CD4-positive, alpha-beta T cell treated with Interleukin-10 for 1 hour (primary cell): ENCODE measurements at regions not wholly inside any gene's neighbourhood (a gene's known extent, or its start where the extent isn't known, plus 50 kb on each side); places are given as distances from the start of the nearest gene placed in this dataset.
"Not testable (repeated sequence)": the region's sequence is repeated elsewhere in the genome, so short reads cannot be mapped to it uniquely, and the experiment has no call there.

Experiments used
- DNase-seq: peaks from one replicate; pipeline ENCODE4 v3.0.0-alpha.2; 2020

DNA sequence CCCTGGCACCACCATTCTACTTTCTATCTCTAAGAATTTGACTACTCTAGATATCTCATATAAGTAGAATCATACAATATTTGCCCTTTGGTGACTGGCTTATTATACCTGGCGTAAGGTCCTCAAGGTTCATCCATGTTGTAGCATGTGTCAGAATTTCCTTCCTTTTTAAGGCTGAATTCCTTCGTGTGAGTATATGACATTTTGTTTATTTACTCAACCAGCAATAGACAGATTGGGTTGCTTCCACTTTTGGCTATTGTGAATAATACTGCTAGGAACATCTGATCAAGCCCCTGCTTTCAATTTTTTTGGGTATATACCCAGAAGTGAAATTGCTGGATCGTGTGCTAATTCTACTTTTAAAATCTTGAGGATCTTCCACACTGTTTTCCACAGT is 232.8 kb upstream of the MCHR2 start:
- DNase-seq: no peak

DNA sequence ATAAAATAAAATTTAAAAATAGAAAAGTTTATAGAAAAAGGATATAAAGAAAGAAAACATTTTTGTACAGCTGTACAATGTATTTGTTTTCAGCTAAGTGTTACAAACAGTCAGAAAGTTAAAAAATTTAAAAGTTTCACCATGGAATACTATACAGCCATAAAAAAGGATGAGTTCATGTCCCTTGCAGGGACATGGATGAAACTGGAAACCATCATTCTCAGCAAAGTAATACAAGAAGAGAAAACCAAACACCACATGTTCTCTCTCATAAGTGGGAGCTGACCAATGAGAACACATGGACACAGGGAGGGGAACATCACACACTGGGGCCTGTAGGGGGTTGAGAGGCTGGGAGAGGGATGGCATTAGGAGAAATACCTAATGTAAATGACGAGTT is 229.9 kb upstream of the MCHR2 start:
- DNase-seq: not testable (repeated sequence)

DNA sequence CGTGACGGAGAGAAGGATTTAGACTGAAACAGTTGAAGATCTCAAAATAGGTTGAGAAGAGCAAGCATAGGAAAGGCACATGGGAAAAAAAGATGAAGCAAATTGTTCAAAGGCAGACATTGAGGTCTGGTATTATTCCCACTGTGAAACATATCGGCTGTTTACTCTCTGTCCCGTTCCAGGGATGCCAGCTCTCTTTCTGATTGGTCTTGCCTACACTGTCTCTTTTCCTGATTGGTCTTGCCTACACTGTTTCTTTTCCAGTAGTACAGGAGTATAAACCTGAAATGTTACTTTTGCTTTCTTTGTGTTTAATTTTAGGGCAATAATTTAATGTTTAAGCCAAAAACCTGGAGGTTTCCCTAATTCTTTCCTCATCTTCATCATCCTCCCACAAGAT is 226.5 kb upstream of the MCHR2 start:
- no peak for DNase-seq

DNA sequence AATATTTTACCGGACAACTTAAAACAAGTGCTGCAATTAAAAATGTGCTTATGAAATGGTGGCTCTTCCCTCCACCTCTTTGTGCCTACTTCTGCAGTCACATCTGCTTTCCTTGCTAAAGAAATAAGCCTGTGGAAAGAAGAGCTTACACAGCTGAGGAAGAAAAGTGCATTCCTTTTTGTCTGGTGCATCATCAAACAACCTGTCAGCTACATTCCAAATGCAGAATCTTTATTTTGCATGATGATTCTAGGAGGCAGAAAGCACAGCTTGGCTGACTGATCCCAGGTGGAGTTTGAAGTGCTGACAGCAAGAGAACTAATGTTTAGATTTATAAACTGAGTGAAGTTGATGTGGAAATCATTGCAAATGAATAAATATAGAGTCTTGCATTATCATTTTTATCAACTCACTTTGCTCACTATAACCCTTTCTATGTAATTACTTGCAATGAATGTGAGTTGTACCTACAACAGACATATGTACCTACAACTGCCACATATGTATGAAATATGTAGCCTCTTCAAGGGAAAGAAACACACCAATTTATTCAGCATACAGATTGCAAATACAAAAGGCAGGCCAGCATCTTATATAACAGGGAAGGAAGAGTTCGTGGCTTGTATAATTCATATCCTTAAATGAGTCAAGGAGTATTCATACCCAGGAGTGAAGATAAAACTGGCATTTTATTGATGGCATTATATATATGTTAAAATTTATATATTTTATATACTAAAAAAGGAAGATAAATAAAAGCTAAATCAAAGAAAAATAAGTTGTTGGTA is 223.4 kb upstream of the MCHR2 start:
- no peak for DNase-seq

DNA sequence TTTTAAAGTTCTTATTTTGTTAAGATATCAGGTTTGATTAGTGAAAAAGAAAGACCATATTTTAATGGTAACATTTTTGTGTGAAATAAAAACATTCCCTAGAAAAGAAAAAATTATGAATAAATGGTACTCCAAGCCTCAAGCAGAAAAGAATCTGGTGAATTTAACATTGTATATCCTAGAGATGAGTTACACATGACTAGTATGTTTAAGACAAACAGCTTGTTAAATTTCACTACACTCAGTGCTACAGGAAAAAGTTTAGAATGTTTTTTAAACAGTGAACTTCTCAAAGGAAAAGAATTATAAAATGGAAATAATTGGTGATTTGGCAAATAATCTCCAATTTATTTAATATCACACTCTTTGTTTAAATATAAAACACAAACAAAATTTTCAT is 222.7 kb upstream of the MCHR2 start:
- DNase-seq: no peak

DNA sequence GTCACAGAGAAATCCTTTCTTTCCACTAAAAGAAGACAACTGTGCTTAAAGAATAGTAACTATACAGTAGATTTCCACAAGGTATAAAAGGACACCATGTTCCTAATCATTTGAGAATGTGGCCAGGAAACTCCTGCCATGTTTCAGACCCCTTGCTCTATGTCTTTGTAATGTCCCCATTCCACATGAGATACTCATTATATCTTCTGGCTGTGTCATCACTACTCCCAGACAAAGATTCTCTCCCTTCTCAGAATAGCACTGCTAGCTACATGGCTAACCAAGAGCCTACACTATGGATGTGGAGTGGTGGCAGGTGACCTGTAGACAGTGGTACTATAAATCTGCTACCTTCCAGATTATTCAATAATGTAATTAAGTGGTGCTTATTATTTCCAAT is 218.1 kb upstream of the MCHR2 start:
- DNase-seq: no peak

DNA sequence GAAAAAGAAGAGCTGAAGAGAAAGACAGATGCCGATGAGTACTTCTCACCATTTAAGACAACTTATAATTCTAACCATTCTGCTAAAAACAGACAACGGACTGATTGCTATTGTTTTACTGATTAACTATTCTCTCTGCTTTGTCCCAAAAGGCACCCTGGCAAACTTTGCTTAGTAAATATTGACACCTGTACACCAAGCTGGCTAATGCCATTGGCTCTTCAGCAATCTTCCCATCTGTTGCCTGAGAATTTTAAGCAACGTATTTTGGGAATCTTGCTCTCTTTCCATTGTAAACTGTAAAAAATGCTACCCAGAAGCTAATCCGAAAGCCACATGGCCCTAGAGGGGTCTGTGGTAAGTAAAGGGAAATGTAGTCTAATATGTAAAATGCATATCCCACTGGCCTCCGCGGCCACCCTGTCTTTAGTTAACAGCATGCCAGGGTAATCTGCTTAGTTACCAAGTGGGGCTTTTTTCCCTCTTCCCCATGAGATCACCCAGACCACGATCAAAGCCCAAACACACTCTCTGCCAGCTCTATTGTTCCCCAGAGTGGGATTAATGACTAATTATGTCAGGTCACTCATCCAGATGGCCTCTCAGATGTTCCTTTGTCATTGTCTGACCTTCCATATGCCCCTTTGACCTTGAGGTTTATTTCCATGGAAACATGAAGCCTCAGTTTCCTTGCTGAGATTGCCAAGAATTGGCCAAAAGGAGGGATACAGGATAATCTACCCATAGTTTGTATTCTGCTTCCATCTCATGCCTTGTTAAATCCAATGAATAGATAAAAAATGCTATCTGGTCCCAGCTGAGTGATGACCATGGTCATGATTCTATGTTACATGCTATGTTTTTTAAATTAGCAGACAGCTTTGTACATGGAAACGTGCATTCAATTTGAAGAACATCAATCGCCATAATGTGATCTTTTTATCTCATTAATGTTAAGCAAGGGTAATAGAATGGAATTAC is 216.4 kb upstream of the MCHR2 start:
- no peak for DNase-seq

DNA sequence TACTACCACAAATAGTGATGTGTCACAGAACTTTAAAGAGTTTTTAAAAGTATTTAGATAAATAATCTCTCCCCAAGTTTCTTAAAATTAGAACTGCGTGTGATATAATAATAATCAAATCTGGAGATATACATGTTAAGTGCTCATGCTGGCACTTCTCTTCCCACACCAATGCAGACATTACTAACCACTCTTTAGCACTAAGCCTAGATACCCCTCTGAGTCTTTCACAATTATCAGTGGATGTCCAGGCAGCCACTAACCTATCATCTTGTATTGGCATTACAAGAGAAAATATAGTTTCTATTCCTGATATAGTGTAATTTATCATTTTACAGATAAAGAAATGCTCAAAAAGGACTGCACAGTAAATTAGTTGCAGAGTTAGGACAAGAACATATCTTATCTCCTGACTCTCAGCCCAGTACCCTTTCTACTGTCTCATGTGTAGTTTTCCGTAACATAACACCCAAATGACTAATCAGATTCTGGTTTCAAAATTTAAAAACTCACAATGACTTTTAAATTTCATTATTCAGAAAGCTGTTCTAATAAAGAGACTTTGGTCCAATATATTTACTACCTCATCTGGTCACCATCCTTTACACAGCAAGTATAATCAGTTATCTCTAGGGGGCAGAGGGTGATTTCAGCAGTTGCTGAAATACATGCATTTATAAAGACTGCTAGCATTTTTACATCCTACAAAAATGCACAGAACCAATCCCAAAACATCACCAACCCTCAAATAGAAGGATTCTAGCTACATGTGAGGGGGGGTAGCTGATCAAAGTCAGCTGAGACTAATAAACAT is 215.5 kb upstream of the MCHR2 start:
- DNase-seq: no peak

DNA sequence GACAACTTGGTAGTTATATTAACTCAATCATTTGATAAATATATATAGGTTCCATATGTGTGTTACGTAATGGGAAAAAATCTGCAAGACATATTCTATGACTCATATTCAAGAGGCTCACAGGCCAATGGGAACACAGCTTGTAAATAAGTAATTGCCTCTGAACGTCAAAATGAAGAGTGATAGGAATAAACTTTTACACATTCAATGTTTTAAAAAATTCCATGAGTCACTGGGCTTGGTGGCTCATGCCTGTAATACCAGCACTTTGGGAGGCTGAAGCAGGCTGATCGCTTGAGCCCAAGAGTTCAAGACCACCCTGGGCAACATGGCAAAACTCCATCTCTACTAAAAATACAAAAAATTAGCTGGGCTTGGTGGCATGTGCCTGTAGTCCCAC is 209.4 kb upstream of the MCHR2 start:
- DNase-seq: no peak

DNA sequence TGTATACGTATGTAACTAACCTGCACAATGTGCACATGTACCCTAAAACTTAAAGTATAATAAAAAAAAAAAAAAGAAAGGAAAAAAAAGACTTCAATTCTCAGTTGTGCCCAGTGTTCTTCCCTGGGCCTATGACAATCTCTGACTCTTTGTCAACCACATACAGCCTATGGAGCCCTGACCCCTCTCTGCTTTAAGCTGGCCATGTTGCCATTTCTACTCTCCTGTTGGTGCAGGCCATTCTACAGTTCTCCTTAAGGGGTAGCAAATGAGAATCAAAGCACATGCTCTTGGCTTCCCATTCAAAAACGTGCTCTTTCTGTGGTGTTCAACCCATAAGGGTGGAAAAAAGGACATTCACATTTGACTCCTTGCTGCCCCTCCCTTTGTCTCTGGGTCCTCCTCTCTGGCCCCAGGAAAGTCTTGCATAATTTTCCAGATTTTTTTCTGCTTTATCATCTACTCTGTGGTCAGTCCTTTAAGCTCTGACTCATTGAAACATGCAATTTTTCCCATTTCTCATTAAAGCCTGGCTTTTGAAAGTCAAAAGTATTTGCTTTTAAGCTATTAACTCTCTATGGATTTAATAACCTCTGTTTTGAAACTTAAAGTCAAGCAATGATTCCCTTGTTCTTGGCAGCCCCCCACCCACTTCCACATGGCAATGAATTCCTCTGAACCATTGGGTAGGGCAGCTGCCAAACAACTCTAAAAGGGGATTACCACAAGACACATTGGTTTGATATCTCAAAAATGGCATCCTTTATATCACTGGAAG is 208.6 kb upstream of the MCHR2 start:
- no peak for DNase-seq

DNA sequence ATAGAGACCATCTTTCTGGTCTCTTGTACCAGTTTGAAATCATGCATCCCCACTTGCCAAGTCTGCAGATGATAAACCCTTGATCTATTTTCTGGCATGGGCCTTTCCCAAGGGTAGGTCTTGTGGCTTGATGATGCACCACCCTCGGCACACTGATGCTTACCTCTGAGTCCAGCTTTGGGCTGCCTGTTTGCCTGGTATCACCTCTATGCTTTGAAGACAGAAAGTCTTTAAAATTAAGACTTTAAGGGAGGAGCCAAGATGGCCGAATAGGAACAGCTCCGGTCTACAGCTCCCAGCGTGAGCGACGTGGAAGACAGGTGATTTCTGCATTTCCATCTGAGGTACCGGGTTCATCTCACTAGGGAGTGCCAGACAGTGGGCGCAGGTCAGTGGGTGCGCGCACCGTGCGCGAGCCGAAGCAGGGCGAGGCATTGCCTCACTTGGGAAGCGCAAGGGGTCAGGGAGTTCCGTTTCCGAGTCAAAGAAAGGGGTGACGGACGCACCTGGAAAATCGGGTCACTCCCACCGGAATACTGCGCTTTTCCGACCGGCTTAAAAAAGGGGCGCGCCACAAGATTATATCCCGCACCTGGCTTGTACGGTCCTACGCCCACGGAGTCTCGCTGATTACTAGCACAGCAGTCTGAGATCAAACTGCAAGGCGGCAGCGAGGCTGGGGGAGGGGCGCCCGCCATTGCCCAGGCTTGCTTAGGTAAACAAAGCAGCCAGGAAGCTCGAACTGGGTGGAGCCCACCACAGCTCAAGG is 202.4 kb upstream of the MCHR2 start:
- not testable (repeated sequence) for DNase-seq

DNA sequence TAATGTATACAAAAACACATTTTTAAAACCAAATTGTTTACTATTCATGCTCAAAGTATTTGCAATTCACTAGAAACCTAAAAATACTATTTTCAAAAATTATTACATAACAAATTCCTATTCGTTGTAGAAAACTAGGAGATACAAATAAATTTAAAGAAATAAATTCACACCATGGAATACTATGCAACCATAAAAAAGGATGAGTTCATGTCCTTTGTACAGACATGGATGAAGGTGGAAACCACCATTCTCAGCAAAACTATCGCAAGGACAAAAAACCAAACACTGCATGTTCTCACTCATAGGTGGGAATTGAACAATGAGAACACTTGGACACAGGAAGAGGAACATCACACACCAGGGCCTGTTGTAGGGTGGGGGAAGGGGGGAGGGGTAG is 201.2 kb upstream of the MCHR2 start:
- DNase-seq: not testable (repeated sequence)

DNA sequence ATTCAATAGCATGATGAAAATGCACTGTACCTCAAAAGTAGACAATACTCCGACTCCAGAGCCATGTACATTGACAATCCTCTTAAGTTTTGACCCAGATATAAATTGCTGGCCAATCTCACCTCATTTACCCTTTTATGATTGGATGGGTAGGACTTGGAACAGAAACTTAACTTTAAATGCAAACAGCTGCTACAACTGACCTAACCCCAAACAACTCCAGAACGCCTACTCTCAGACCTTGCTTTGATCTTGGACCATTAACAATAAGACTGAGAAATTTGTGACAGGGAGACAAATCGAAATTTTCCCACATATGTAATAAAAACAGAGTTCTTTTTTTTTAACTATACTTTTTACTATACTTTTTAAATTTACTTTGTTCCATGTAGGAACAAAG is 200.5 kb upstream of the MCHR2 start:
- DNase-seq: no peak

DNA sequence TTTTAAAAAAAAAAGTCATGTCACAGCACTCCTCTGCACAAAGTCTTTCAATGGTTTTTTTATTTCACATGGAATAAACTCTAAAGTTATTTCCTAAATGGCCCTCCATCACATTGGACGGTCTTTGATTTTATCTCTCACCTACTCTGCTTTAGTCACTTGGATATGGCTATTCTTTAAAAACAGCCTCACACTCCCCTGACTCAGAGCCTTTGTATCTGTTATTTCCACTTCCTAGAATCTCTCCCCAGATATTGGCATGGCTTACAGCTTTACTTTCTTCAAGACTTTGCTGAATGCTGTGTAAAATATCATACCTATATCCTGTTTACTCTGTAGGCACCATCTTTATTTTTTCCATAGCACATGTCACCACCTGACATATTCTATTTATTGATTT is 194.7 kb upstream of the MCHR2 start:
- no peak for DNase-seq

DNA sequence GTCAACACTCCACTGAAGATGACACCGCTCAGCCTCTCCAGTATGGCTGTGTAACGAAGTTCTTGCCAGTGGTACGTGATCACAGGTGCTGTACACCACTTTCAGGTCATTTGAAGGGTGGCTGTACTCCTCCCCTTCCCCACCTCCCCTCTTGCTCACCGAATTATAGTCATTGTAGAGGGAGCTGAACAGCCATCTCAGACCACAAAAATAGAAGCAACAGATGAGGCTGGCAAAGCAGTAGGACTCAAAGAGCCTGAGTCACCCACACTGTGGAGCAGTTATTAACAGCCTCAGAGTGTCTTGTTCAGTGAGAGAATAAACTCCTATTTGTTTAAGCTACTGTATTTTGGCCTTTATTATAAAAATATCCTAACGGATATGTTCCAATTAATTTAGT is 192.5 kb upstream of the MCHR2 start:
- no peak for DNase-seq

DNA sequence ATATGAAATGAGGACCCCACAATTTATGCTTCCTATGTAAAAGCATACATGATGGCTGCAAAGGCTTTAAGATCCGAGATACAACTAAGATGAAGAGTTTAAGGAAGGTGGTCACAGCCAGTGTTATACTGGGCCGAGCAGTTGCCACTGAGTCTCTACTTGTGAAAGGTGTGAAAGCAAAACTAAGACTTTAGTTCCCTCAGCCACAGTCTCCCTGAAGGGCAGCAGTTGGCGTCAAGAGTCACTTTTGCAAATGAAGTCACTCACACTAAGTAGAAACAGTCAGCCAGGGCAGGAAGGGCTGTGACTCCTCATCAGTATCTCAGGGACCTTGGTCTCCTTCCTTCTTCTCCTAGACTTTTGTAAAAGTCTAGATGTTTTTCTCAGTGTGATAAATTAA is 191.6 kb upstream of the MCHR2 start:
- DNase-seq: no peak

DNA sequence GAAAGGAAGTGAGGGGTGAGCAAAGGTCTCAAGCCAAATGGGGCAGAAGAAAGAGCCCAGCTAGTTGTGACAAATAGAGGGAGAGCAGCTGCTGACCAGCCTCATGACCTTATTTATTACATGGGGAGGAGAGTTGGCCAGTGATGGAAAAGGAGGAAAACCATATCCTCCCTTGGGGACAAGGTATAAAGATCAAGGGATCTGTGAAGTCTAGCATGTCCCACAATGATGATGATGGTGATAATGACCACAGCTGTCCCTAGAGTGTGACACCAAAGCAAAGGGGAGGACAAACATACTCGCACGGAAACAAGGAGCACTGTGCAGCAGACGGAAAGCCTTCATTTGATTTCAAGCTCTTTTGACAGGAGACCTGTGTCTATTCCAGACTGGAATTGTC is 190.4 kb upstream of the MCHR2 start:
- DNase-seq: no peak

DNA sequence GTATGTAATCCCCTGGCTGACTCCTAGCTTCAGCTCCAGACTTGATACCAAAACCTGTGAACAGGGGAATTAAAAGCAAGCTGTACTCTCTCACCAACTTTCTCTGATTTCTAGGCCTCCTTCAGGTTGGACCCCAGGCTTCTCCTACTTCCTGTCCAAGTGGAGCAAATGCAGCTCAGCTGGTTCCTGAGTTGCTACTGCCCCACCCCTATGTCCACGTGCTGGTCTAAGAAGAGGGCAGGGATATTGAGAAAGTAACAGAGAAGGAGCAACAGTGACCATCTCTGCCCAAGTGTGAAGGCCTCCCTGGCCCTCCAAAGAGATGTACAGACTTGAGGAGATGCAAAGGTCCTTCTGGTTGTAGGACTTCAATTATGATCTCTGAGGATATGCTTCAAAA is 188.3 kb upstream of the MCHR2 start:
- DNase-seq: no peak

DNA sequence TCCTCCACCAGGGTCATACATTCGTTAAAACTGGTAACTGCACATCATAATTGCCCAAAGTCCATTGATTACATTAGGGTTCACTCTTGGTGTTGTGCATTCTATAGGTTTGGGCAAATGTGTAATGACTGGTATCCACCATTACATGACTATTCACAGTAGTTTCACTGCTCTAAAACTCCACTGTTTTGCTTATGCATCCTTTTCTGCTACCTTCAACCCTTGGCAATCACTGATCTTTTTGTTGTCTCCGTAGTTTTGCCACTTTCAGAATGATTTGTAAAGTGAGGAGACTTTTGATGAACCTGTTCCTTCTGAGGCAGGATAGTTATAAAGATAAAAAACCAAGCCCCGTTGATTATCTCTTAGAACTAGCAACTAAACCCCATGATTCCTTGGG is 187.3 kb upstream of the MCHR2 start:
- no peak for DNase-seq

DNA sequence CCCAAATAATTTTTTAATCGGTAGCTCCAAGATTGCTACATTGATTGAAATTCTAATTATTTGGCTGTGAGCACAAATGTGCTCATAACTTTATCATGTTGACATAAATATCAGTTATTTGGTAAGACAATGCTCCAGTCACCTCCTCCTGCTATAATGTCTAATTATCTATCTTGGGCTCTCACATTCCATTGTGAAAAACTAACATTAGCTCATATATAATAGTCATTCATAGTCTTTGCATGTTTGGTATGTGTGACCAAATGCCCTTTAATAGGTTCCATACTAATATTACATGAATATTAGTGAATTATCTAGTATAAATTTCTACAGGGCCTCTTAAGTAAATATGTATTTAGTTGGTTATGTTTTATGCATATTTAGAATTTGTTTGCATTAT is 185.6 kb upstream of the MCHR2 start:
- DNase-seq: no peak

DNA sequence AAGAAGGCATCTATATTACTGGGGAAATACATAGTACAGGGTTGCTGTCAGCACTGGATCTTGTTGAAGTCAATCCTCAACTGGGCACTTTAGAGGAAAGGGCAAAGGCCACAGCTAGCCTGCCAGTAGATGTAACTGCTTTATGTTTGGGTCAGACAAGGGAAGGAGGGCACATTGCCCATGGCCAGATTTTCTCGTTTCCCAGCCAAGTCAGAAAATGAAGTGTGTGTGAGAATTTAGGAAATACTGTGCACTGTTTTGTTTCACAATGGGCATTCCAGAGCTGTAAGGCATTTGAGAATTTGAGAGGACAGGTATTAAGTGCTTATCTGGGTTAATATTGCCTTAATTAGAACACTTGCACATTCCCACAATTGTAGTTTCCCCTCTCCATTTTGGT is 183.9 kb upstream of the MCHR2 start:
- no peak for DNase-seq
